Activated CD8-positive, alpha-beta T cell treated with anti-CD3 and anti-CD28 coated beads for 36 hours (primary cell): ENCODE measurements at regions not wholly inside any gene's neighbourhood (a gene's known extent, or its start where the extent isn't known, plus 50 kb on each side); places are given as distances from the start of the nearest gene placed in this dataset.

Experiments
- ATAC-seq: fragments of 200-7000 bp; cut with Tn5 transposase; one replicate; pipeline ENCODE4 v1.10.0; 2021; ENCODE audit warnings: mild to moderate bottlenecking, moderate library complexity
- CTCF ChIA-PET: fragments of 350-600 bp; sonication (Branson Sonifier 250); formaldehyde crosslinking; loops from one replicate; lab custom pipeline; 2021; ENCODE audit warnings: antibody characterized with exemption; lab: Charles Lee
- POLR2A ChIA-PET: fragments of 350-600 bp; sonication (Branson Sonifier 250); formaldehyde crosslinking; loops from one replicate; lab custom pipeline; 2021; ENCODE audit warnings: antibody characterized with exemption; lab: Charles Lee
- DNase-seq: peaks from one replicate; pipeline ENCODE4 v3.0.0-alpha.2; 2020
- H3K27ac Mint-ChIP-seq: one replicate; pipeline ENCODE4 v1.8.0; 2021; ENCODE audit warnings: mild to moderate bottlenecking, mixed read lengths
- H3K27me3 Mint-ChIP-seq: one replicate; pipeline ENCODE4 v1.8.0; 2021; ENCODE audit warnings: mixed read lengths
- H3K36me3 Mint-ChIP-seq: one replicate; pipeline ENCODE4 v1.8.0; 2021; ENCODE audit warnings: low read depth, mixed read lengths
- H3K4me1 Mint-ChIP-seq: one replicate; pipeline ENCODE4 v1.8.0; 2021; ENCODE audit warnings: low read depth, mixed read lengths
- H3K4me3 Mint-ChIP-seq: one replicate; pipeline ENCODE4 v1.8.0; 2021; ENCODE audit warnings: mild to moderate bottlenecking, moderate library complexity, mixed read lengths
- H3K9me3 Mint-ChIP-seq: one replicate; pipeline ENCODE4 v1.8.0; 2021; ENCODE audit warnings: mixed read lengths
- CTCF ChIP-seq: fragments of 200-600 bp; IDR thresholded peaks from one replicate; pipeline ENCODE4 v1.8.0; 2022; ENCODE audit warnings: antibody characterized with exemption, mild to moderate bottlenecking
- intact Hi-C: fragments of 100-400 bp; cut with micrococcal nuclease; formaldehyde crosslinking; loops from one replicate; pipeline ENCODE4 v1.10.0; 2022

DNA sequence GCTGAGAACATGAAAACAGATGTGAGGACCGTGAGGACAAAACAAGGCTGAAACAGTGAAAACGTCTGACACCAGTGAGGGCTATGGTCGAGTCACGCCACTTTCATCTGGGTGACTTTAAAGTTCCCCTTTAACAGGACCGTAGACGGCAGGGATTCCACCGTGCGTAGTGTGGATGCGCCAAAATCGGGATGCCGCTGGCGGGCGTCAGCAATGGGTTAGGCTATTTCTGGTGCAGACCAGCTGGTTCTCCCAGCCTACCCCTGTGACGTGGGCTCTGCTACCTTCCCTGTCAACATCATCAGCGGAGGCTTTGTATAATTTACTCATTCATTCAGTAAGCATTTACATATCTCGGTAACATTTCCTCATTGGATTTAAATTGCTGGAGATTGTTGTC, 246.6 kb upstream of the AJAP1 start:
- ChIA-PET POLR2A (no interaction called here), CTCF (no interaction called here)
- DNase-seq (no peak), ATAC-seq (no peak)
- no peaks in the 10 kb centered on the region for H3K36me3 Mint-ChIP-seq
- intact Hi-C loops: no loop called here
- H3K27me3 Mint-ChIP-seq: no peaks in the 10 kb centered on the region
- no peaks in the 10 kb centered on the region for H3K9me3 Mint-ChIP-seq
- TF ChIP-seq CTCF: no peak
- H3K4me1 Mint-ChIP-seq: no peaks in the 10 kb centered on the region
- H3K4me3 Mint-ChIP-seq: no peak overlapping the region
- no peak overlapping the region for H3K27ac Mint-ChIP-seq

DNA sequence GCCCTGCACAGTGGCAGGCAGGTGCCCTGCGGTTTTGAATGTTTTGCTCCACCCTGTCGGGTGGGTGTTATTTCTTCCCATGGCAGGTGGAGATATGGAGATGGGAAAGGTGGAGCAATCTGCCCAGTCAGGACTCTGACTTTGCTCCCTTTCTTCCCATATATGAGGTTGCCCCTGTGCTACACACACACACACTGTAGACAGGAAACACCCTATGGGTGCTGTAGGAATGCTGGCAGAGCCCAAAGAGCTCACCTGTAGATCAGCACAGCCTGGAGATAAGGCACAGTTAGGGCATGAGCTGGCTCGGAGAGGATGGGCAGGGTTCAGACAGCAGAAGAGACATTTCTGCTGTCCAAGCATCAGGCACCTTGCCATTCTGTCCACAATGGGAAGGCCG, 246.0 kb upstream of the AJAP1 start:
- H3K9me3 Mint-ChIP-seq: no peaks in the 10 kb centered on the region
- DNase-seq (no peak), ATAC-seq (no peak)
- ChIA-PET POLR2A (no interaction called here), CTCF (no interaction called here)
- H3K36me3 Mint-ChIP-seq: no peaks in the 10 kb centered on the region
- no peak for TF ChIP-seq CTCF
- H3K4me1 Mint-ChIP-seq: no peaks in the 10 kb centered on the region
- no peak overlapping the region for H3K4me3 Mint-ChIP-seq
- intact Hi-C loops: no loop called here
- no peaks in the 10 kb centered on the region for H3K27me3 Mint-ChIP-seq
- no peak overlapping the region for H3K27ac Mint-ChIP-seq

- TF ChIP-seq CTCF: no peak
- Mint-ChIP-seq H3K9me3 (peaks cover 4% of the 10 kb centered on the region), H3K4me1 (no peaks in the 10 kb centered on the region), H3K4me3 (no peak overlapping the region), H3K27me3 (peaks cover 3% of the 10 kb centered on the region), H3K36me3 (no peaks in the 10 kb centered on the region), H3K27ac (no peak overlapping the region)
- DNase-seq: no peak
- ChIA-PET POLR2A (no interaction called here), CTCF (no interaction called here)
- no peak for ATAC-seq
- intact Hi-C loops: no loop called here
Measured at GRCh38 chr1:4411862-4412261, 242.5 kb upstream of the AJAP1 start.

DNA sequence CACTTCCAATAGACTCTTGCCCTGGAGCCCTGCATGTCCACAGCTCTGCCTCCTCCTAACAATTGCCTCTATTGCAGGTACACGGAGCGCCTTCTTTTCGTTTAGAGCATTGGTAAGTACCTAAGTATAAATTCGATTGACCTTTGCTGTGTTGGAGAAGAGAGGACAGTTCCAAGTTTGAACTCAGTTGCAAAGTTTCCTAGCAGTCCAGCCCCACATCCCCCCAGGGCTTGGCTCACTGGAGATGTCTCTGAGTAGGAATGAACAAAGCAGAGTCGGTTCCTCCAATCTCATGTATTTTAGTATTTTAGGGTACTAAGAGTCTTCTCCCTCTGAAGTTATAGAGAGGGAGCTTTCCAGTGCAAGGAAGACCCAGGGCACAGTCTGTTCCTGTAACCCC, 238.9 kb upstream of the AJAP1 start:
- ATAC-seq: no peak
- intact Hi-C loops: no loop called here
- ChIA-PET POLR2A (no interaction called here), CTCF (no interaction called here)
- H3K27ac Mint-ChIP-seq: no peak overlapping the region
- H3K27me3 Mint-ChIP-seq: peaks cover 3% of the 10 kb centered on the region
- no peak for TF ChIP-seq CTCF
- H3K4me3 Mint-ChIP-seq: no peak overlapping the region
- DNase-seq: no peak
- no peaks in the 10 kb centered on the region for H3K36me3 Mint-ChIP-seq
- peaks cover 8% of the 10 kb centered on the region for H3K9me3 Mint-ChIP-seq
- no peaks in the 10 kb centered on the region for H3K4me1 Mint-ChIP-seq

GRCh38 chr1:4416189-4416588, 238.2 kb upstream of the AJAP1 start:
- Mint-ChIP-seq H3K4me1 (no peaks in the 10 kb centered on the region), H3K36me3 (no peaks in the 10 kb centered on the region), H3K27me3 (peaks cover 3% of the 10 kb centered on the region), H3K4me3 (no peak overlapping the region), H3K9me3 (peaks cover 8% of the 10 kb centered on the region), H3K27ac (no peak overlapping the region)
- ChIA-PET POLR2A (no interaction called here), CTCF (no interaction called here)
- intact Hi-C loops: no loop called here
- no peak for ATAC-seq
- no peak for TF ChIP-seq CTCF
- no peak for DNase-seq
